ENCODE measurements at regions not wholly inside any gene's neighbourhood (a gene's known extent, or its start where the extent isn't known, plus 50 kb on each side); places are given as distances from the start of the nearest gene placed in this dataset.
"Not testable (repeated sequence)": the region's sequence is repeated elsewhere in the genome, so short reads cannot be mapped to it uniquely, and the experiment has no call there.

DNA sequence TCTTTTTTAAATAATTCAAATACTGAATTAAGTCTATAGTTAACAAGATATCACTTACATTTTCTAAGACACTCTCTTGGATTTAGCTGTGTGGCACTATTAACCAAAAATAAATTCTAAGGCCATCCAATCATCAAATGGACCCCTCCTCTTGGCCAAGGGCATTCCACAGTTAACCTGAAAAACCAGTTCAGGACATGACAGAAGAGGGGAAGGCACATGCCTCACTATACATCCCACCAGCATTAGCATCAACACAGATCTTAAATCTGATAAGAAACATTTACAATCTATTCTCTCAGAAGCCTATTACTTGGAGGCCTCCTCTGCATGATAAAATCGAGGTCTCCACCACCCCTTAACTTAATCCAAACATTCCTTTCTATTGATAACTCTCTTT, 327.5 kb downstream of the PCDH11X start:
- TF ChIP-seq, protein P1, sequence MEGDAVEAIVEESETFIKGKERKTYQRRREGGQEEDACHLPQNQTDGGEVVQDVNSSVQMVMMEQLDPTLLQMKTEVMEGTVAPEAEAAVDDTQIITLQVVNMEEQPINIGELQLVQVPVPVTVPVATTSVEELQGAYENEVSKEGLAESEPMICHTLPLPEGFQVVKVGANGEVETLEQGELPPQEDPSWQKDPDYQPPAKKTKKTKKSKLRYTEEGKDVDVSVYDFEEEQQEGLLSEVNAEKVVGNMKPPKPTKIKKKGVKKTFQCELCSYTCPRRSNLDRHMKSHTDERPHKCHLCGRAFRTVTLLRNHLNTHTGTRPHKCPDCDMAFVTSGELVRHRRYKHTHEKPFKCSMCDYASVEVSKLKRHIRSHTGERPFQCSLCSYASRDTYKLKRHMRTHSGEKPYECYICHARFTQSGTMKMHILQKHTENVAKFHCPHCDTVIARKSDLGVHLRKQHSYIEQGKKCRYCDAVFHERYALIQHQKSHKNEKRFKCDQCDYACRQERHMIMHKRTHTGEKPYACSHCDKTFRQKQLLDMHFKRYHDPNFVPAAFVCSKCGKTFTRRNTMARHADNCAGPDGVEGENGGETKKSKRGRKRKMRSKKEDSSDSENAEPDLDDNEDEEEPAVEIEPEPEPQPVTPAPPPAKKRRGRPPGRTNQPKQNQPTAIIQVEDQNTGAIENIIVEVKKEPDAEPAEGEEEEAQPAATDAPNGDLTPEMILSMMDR (IDR thresholded peaks at IDR 0.05) = not testable (repeated sequence)
- TF ChIP-seq POLR2A (IDR thresholded peaks at IDR 0.05) = not testable (repeated sequence)
